ENCODE measurements at regions not wholly inside any gene's neighbourhood (a gene's known extent, or its start where the extent isn't known, plus 50 kb on each side); places are given as distances from the start of the nearest gene placed in this dataset.

GRCh38 chr12:98328467-98328866 lies 186.9 kb upstream of the TMPO start:
- TF ChIP-seq CTCF (IDR thresholded peaks at IDR 0.05) (no peak), USF2 (IDR thresholded peaks at IDR 0.05; ENCODE audit: borderline replicate concordance, low read depth, low read length) (no peak), EZH2phosphoT487 (IDR thresholded peaks at IDR 0.05; ENCODE audit: borderline replicate concordance, low read depth) (no peak), NFIC (IDR thresholded peaks at IDR 0.05; ENCODE audit: borderline replicate concordance) (no peak), RFX5 (IDR thresholded peaks at IDR 0.05; ENCODE audit: low read length) (no peak), EP300 (IDR thresholded peaks at IDR 0.05; ENCODE audit: borderline replicate concordance in 1 of 2, low read depth in 1 of 2, low read length in 1 of 2) (no peak), ZBTB33 (IDR thresholded peaks at IDR 0.05; ENCODE audit: borderline replicate concordance, low read depth) (no peak), FOSL2 (IDR thresholded peaks at IDR 0.05; ENCODE audit: borderline replicate concordance, low read depth) (no peak), MAX (IDR thresholded peaks at IDR 0.05; ENCODE audit: low read depth) (no peak), TEAD4 (IDR thresholded peaks at IDR 0.05; ENCODE audit: borderline replicate concordance, insufficient read depth) (no peak)

All from SK-N-SH (cell line).